Astrocyte (in vitro differentiated cells and primary cell): ENCODE measurements at regions not wholly inside any gene's neighbourhood (a gene's known extent, or its start where the extent isn't known, plus 50 kb on each side); places are given as distances from the start of the nearest gene placed in this dataset.

Experiments used
- DNase-seq: peaks from one replicate; pipeline ENCODE4 v3.0.0-alpha.2; 2010; ENCODE audit warnings: low read depth
- FAIRE-seq: peaks from 2 replicates; lab custom pipeline; 2011; peaks lifted over from hg19 to GRCh38; lab: Jason Lieb, UNC
- H2AFZ ChIP-seq: 2 replicates; pipeline ENCODE4 v1.6.0; 2012; ENCODE audit warnings: low read depth, low read length, inconsistent platforms
- H3K27ac ChIP-seq: 2 replicates; pipeline ENCODE4 v1.5.1; 2011; ENCODE audit warnings: low read depth, low read length, inconsistent platforms
- H3K27me3 ChIP-seq: 2 replicates; pipeline ENCODE4 v1.6.0; 2011; ENCODE audit warnings: low read length, inconsistent platforms; ENCODE audit not compliant: insufficient read depth
- H3K36me3 ChIP-seq: 2 replicates; pipeline ENCODE4 v1.5.1; 2011; ENCODE audit warnings: low read length, inconsistent platforms; ENCODE audit not compliant: insufficient read depth
- H3K4me1 ChIP-seq: 2 replicates; pipeline ENCODE4 v1.5.1; 2011; ENCODE audit warnings: low read length, inconsistent platforms; ENCODE audit not compliant: insufficient read depth
- H3K4me2 ChIP-seq: 2 replicates; pipeline ENCODE4 v1.6.0; 2012; ENCODE audit warnings: low read length, inconsistent platforms
- H3K4me3 ChIP-seq: 2 replicates; pipeline ENCODE4 v1.5.1; 2011; ENCODE audit warnings: low read depth, mild to moderate bottlenecking, low read length, inconsistent platforms; ENCODE audit not compliant: insufficient read depth
- H3K79me2 ChIP-seq: 2 replicates; pipeline ENCODE4 v1.6.0; 2012; ENCODE audit warnings: mild to moderate bottlenecking, low read length, inconsistent platforms; ENCODE audit not compliant: insufficient read depth
- H3K9ac ChIP-seq: 2 replicates; pipeline ENCODE4 v1.6.0; 2012; ENCODE audit warnings: mild to moderate bottlenecking, low read length, inconsistent platforms
- H3K9me3 ChIP-seq: 2 replicates; pipeline ENCODE4 v1.5.1; 2012; ENCODE audit warnings: low read depth, mild to moderate bottlenecking, low read length, inconsistent platforms; ENCODE audit not compliant: insufficient read depth
- H4K20me1 ChIP-seq: 2 replicates; pipeline ENCODE4 v1.6.0; 2012; ENCODE audit warnings: low read length, inconsistent platforms; ENCODE audit not compliant: insufficient read depth
- H3K27ac Mint-ChIP-seq: one replicate; pipeline ENCODE4 v1.8.0; 2021; ENCODE audit warnings: mild to moderate bottlenecking, mixed read lengths; ENCODE audit not compliant: unreplicated experiment
- H3K27me3 Mint-ChIP-seq: one replicate; pipeline ENCODE4 v1.8.0; 2021; ENCODE audit warnings: low read depth, mixed read lengths; ENCODE audit not compliant: unreplicated experiment
- H3K36me3 Mint-ChIP-seq: one replicate; pipeline ENCODE4 v1.8.0; 2021; ENCODE audit warnings: low read depth, mixed read lengths; ENCODE audit not compliant: unreplicated experiment
- H3K4me1 Mint-ChIP-seq: one replicate; pipeline ENCODE4 v1.8.0; 2021; ENCODE audit warnings: low read depth, mixed read lengths; ENCODE audit not compliant: unreplicated experiment
- H3K4me3 Mint-ChIP-seq: one replicate; pipeline ENCODE4 v1.8.0; 2021; ENCODE audit warnings: mild to moderate bottlenecking, moderate library complexity, mixed read lengths; ENCODE audit not compliant: unreplicated experiment
- H3K9me3 Mint-ChIP-seq: one replicate; pipeline ENCODE4 v1.8.0; 2021; ENCODE audit warnings: mild to moderate bottlenecking, mixed read lengths; ENCODE audit not compliant: unreplicated experiment
- CTCF ChIP-seq: IDR thresholded peaks from 2 replicates; pipeline ENCODE4 v1.5.1; 2011; ENCODE audit warnings: low read depth, mild to moderate bottlenecking, inconsistent platforms, low read length, moderate library complexity; ENCODE audit not compliant: insufficient read depth
- EZH2 ChIP-seq: IDR thresholded peaks from 2 replicates; pipeline ENCODE4 v1.6.1; 2012; ENCODE audit warnings: mild to moderate bottlenecking, low read length, inconsistent platforms; ENCODE audit not compliant: insufficient read depth

GRCh38 chr10:33123680-33124079, 165.7 kb upstream of the ITGB1 start:
- H3K4me3 Mint-ChIP-seq, result no peak overlapping the region
- Histone ChIP-seq H3K4me2 (no peak overlapping the region), H3K27ac (no peak overlapping the region), H3K4me3 (no peak overlapping the region), H2AFZ (no peak overlapping the region), H3K79me2 (no peaks in the 10 kb centered on the region), H3K9ac (no peak overlapping the region), H3K4me1 (peaks cover 31% of the 10 kb centered on the region), H3K27me3 (no peaks in the 10 kb centered on the region), H3K36me3 (no peaks in the 10 kb centered on the region), H4K20me1 (no peaks in the 10 kb centered on the region), H3K9me3 (no peaks in the 10 kb centered on the region)
- H3K36me3 Mint-ChIP-seq, result no peaks in the 10 kb centered on the region
- no peaks in the 10 kb centered on the region for H3K9me3 Mint-ChIP-seq
- FAIRE-seq (no peak), DNase-seq (no peak)
- peaks cover 4% of the 10 kb centered on the region for H3K27me3 Mint-ChIP-seq
- TF ChIP-seq CTCF, result no peak
- no peak for TF ChIP-seq EZH2
- H3K27ac Mint-ChIP-seq, result no peak overlapping the region
- H3K4me1 Mint-ChIP-seq, result peaks cover 20% of the 10 kb centered on the region

- H3K9ac ChIP-seq, result peak overlapping the region; percentile 49
- peak; percentile 96 for FAIRE-seq
Measured at GRCh38 chr10:33122014-33122809, 164.2 kb upstream of the ITGB1 start.

More at GRCh38 chr10:33122014-33122809, 164.2 kb upstream of the ITGB1 start:
- Histone ChIP-seq H4K20me1 (no peaks in the 10 kb centered on the region), H3K4me1 (peaks cover 28% of the 10 kb centered on the region), H3K79me2 (no peaks in the 10 kb centered on the region), H2AFZ (peak overlapping the region; percentile 13), H3K36me3 (no peaks in the 10 kb centered on the region), H3K4me2 (peak overlapping the region; percentile 72), H3K9me3 (no peaks in the 10 kb centered on the region), H3K4me3 (peak overlapping the region; percentile 24), H3K27me3 (no peaks in the 10 kb centered on the region), H3K27ac (peak overlapping the region; percentile 40)
- no peaks in the 10 kb centered on the region for H3K36me3 Mint-ChIP-seq
- H3K27ac Mint-ChIP-seq, result no peak overlapping the region
- TF ChIP-seq CTCF (no peak), EZH2 (no peak)
- peak; percentile 96 for DNase-seq
- H3K4me1 Mint-ChIP-seq, result peaks cover 18% of the 10 kb centered on the region
- peaks cover 4% of the 10 kb centered on the region for H3K27me3 Mint-ChIP-seq
- H3K9me3 Mint-ChIP-seq, result no peaks in the 10 kb centered on the region
- no peak overlapping the region for H3K4me3 Mint-ChIP-seq
